GDM1 (cell line): ENCODE measurements at regions not wholly inside any gene's neighbourhood (a gene's known extent, or its start where the extent isn't known, plus 50 kb on each side); places are given as distances from the start of the nearest gene placed in this dataset.

Experiments
- DNase-seq: peaks from one replicate; lab custom pipeline; 2025; lab: John Stamatoyannopoulos, UW

- DNase-seq = no peak
Observed at GRCh38 chr5:174235221-174236011, 189.9 kb downstream of the NSG2 start.

- DNase-seq = no peak
Observed at GRCh38 chr5:174236070-174236469, 190.6 kb downstream of the NSG2 start.

- DNase-seq = no peak
Observed at GRCh38 chr5:174239718-174240117, 194.2 kb downstream of the NSG2 start.

- DNase-seq = no peak
Observed at GRCh38 chr5:174242573-174242972, 197.1 kb downstream of the NSG2 start.

- no peak for DNase-seq
Observed at GRCh38 chr5:174243904-174244303, 198.4 kb downstream of the NSG2 start.

- DNase-seq = no peak
Observed at GRCh38 chr5:174245516-174246075, 200.1 kb downstream of the NSG2 start.

- DNase-seq = no peak
Observed at GRCh38 chr5:174246743-174247142, 201.2 kb downstream of the NSG2 start.

- DNase-seq = no peak
Observed at GRCh38 chr5:174247301-174247700, 201.8 kb downstream of the NSG2 start.

- DNase-seq = no peak
Observed at GRCh38 chr5:174251305-174252000, 205.9 kb downstream of the NSG2 start.

- no peak for DNase-seq
Observed at GRCh38 chr5:174252121-174252520, 206.6 kb downstream of the NSG2 start.

- no peak for DNase-seq
Observed at GRCh38 chr5:174259696-174260420, 214.4 kb downstream of the NSG2 start.

GRCh38 chr5:174271316-174271715, 225.8 kb downstream of the NSG2 start:
- DNase-seq = no peak

- no peak for DNase-seq
Observed at GRCh38 chr5:174272671-174273070, 227.2 kb downstream of the NSG2 start.

GRCh38 chr5:174273325-174273724, 227.8 kb downstream of the NSG2 start:
- no peak for DNase-seq

GRCh38 chr5:174275959-174276358, 230.5 kb downstream of the NSG2 start:
- DNase-seq = no peak

- no peak for DNase-seq
Observed at GRCh38 chr5:174281089-174281760, 235.7 kb downstream of the NSG2 start.

- DNase-seq = no peak
Observed at GRCh38 chr5:174281855-174282254, 236.3 kb downstream of the NSG2 start.

- DNase-seq = no peak
Observed at GRCh38 chr5:174282391-174282790, 236.9 kb downstream of the NSG2 start.

GRCh38 chr5:174283211-174284005, 237.9 kb downstream of the NSG2 start:
- DNase-seq = no peak

GRCh38 chr5:174284873-174285272, 239.4 kb downstream of the NSG2 start:
- no peak for DNase-seq

GRCh38 chr5:174287761-174288160, 242.3 kb downstream of the NSG2 start:
- no peak for DNase-seq
